HEK293T (cell line): ENCODE measurements at regions not wholly inside any gene's neighbourhood (a gene's known extent, or its start where the extent isn't known, plus 50 kb on each side); places are given as distances from the start of the nearest gene placed in this dataset.

ENCODE experiments used
- CTCF ChIA-PET: fragments of 350-600 bp; formaldehyde crosslinking; extraction: SDS; loops from one replicate; lab custom pipeline; 2021; ENCODE audit warnings: antibody characterized with exemption, inconsistent platforms; lab: Yijun Ruan, JAX
- POLR2A ChIA-PET: fragments of 350-600 bp; formaldehyde crosslinking; extraction: SDS; loops from one replicate; lab custom pipeline; 2020; ENCODE audit warnings: antibody characterized with exemption, inconsistent platforms; lab: Yijun Ruan, JAX
- DNase-seq: peaks from one replicate; pipeline ENCODE4 v3.0.0; 2012; ENCODE audit warnings: mixed read lengths; ENCODE audit errors: extremely low spot score
- ARNT ChIP-seq: fragments of 450-650 bp; IDR thresholded peaks from 2 replicates; pipeline ENCODE4 v1.6.1; 2017; ENCODE audit warnings: mild to moderate bottlenecking
- BHLHE40 ChIP-seq: fragments of 450-650 bp; IDR thresholded peaks from 2 replicates; pipeline ENCODE4 v1.6.1; 2016; ENCODE audit warnings: mild to moderate bottlenecking, moderate library complexity, borderline replicate concordance
- CTBP1 ChIP-seq: fragments of 450-650 bp; IDR thresholded peaks from 2 replicates; pipeline ENCODE4 v1.6.1; 2016; ENCODE audit warnings: borderline replicate concordance
- ELF4 ChIP-seq: fragments of 450-650 bp; IDR thresholded peaks from 2 replicates; pipeline ENCODE4 v1.6.1; 2017; ENCODE audit warnings: antibody characterized with exemption
- FOXA1 ChIP-seq: fragments of 450-650 bp; IDR thresholded peaks from 2 replicates; pipeline ENCODE4 v1.6.1; 2016; ENCODE audit warnings: mild to moderate bottlenecking
- FOXK2 ChIP-seq: fragments of 450-650 bp; IDR thresholded peaks from 2 replicates; pipeline ENCODE4 v1.6.1; 2016; ENCODE audit warnings: mild to moderate bottlenecking
- FOXM1 ChIP-seq: fragments of 450-650 bp; IDR thresholded peaks from 2 replicates; pipeline ENCODE4 v1.6.1; 2017; ENCODE audit warnings: mild to moderate bottlenecking, borderline replicate concordance
- HDGF ChIP-seq: fragments of 450-650 bp; IDR thresholded peaks from 2 replicates; pipeline ENCODE4 v1.6.1; 2017; ENCODE audit warnings: antibody characterized with exemption, borderline replicate concordance
- L3MBTL2 ChIP-seq: fragments of 450-650 bp; conservative IDR thresholded peaks from 2 replicates; pipeline ENCODE4 v1.6.1; 2016; ENCODE audit warnings: mild to moderate bottlenecking
- LEF1 ChIP-seq: fragments of 450-650 bp; IDR thresholded peaks from 2 replicates; pipeline ENCODE4 v1.6.1; 2017; ENCODE audit warnings: mild to moderate bottlenecking, borderline replicate concordance
- NFRKB ChIP-seq: fragments of 450-650 bp; IDR thresholded peaks from 2 replicates; pipeline ENCODE4 v1.6.1; 2016; ENCODE audit warnings: mild to moderate bottlenecking, moderate library complexity
- SP1 ChIP-seq: fragments of 450-650 bp; IDR thresholded peaks from 2 replicates; pipeline ENCODE4 v1.6.1; 2017
- SUZ12 ChIP-seq: fragments of 450-650 bp; IDR thresholded peaks from 2 replicates; pipeline ENCODE4 v1.6.1; 2016; ENCODE audit warnings: mild to moderate bottlenecking
- TARDBP ChIP-seq: fragments of 450-650 bp; IDR thresholded peaks from 2 replicates; pipeline ENCODE4 v1.6.1; 2016
- ZNF384 ChIP-seq: fragments of 450-650 bp; IDR thresholded peaks from 2 replicates; pipeline ENCODE4 v1.6.1; 2016
- TF ChIP-seq, protein P1 (sequence below): fragments of 450-650 bp; IDR thresholded peaks from 2 replicates; pipeline ENCODE4 v1.6.1; 2016

DNA sequence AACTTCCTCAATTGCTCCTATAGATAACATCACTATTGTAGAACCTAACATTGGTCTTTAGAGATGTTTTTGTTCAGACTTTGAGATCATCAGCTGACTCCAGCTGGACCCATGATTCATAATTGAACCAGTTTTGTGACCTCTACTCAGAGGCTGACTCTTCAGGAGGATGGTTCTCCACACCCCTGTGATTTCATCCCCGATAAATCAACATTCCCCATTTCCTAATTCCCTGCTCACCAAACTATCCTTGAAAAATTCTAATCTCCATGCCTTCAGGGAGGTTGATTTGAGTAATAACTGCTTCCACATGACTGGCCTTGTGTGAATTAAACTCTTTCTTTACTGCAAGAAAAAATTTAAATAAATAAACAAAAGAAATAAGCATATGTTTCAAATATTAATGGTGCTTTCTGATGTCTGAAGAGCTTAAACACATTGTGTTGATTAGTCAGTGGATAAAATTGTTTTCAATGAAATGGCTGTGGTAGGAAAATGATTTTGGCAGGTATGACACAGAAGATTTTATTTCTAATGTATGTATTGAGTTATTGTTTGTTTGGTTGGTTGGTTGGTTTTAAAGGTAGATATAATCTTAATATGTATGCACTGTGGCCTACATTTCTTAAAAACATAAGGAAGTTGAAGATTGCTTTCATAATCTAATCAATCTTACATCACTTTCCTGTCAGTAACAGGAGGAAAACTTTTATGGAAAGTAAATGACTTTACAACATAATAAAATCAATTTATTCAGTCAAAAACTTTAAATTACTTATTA, 427.9 kb upstream of the CCDC179 start:
- DNase-seq = no peak
- ChIA-PET CTCF (no interaction called here), POLR2A (no interaction called here)
- TF ChIP-seq ARNT (no peak), SP1 (no peak), FOXA1 (no peak), NFRKB (no peak), ELF4 (no peak), SUZ12 (no peak), ZNF384 (no peak), FOXK2 (no peak), HDGF (no peak), BHLHE40 (no peak), TARDBP (no peak)
- TF ChIP-seq, protein P1, sequence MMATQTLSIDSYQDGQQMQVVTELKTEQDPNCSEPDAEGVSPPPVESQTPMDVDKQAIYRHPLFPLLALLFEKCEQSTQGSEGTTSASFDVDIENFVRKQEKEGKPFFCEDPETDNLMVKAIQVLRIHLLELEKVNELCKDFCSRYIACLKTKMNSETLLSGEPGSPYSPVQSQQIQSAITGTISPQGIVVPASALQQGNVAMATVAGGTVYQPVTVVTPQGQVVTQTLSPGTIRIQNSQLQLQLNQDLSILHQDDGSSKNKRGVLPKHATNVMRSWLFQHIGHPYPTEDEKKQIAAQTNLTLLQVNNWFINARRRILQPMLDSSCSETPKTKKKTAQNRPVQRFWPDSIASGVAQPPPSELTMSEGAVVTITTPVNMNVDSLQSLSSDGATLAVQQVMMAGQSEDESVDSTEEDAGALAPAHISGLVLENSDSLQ = no peak

DNA sequence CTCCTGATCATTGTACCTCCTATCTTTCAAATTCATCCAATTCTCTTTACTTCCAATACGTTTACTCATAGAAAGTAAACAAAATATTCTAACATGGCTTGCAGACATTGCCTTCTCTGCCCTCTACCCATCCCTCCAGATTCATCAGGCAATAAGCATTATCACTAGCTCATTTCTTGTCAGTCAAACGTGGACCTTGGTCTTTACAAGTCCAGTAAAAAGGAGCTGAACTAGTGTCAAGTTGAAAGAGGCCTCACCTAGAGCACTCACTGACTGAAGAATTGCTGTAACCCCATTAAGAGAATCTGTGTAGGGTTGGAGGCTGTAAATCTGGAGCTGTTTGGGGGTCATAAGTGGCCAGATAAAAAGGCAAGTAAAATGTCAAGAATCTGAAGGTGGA, 435.0 kb upstream of the CCDC179 start:
- TF ChIP-seq, protein P1 = no peak
- no peak for TF ChIP-seq LEF1
- no peak for TF ChIP-seq SP1
- no peak for TF ChIP-seq FOXA1
- no peak for DNase-seq
- POLR2A ChIA-PET = no interaction called here
- CTCF ChIA-PET = no interaction called here

DNA sequence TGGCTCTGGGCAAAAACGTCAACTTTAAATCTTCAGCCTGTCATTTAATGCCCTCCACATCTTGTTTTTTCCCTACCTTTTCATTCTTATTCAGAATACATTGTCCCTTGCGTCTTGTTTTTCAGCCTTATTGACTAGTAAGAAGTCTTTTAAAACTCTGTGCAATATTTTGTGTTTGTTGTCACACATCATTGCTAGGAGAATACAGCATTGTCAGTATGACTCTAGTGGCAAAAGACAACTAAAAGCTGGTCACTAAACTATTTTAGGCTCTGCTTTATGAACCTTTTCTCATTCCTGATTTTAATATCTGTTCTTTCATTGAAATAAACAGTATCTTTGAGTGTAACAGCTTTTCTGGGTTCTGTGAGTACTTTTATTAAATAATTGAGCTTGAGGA, 447.8 kb upstream of the CCDC179 start:
- DNase-seq = no peak
- POLR2A ChIA-PET = no interaction called here
- CTCF ChIA-PET = no interaction called here
- TF ChIP-seq HDGF (no peak), CTBP1 (no peak), SUZ12 (no peak), TARDBP (no peak), ARNT (no peak), FOXM1 (no peak), FOXA1 (no peak), L3MBTL2 (no peak), SP1 (no peak), ZNF384 (no peak), ELF4 (no peak), LEF1 (no peak), NFRKB (no peak), FOXK2 (no peak), BHLHE40 (no peak)
- TF ChIP-seq, protein P1 = no peak

DNA sequence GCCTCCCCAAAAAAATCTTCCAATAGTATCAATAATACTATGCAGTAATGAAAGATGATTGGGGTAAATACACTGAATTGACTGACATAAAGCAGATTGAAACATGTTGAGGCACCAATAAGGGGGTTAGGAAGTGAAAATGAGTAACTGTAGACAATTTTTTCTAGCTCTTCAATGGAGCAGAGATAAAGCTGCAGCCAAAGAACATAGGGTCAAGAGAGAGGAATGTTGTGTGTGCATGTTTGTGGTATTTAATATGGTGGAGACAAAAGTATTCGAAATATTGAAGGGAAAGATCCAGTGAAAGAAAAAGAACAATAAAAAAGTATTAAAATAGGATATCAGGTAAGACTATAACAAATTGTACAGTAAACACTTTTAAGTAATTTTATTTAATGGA, 450.0 kb upstream of the CCDC179 start:
- POLR2A ChIA-PET = no interaction called here
- CTCF ChIA-PET = no interaction called here
- TF ChIP-seq FOXK2 (no peak), FOXM1 (no peak), BHLHE40 (no peak), CTBP1 (no peak), ARNT (no peak), LEF1 (no peak), ELF4 (no peak), L3MBTL2 (no peak), SP1 (no peak), TARDBP (no peak), FOXA1 (no peak), HDGF (no peak), NFRKB (no peak), SUZ12 (no peak)
- TF ChIP-seq, protein P1 = no peak
- DNase-seq = no peak

DNA sequence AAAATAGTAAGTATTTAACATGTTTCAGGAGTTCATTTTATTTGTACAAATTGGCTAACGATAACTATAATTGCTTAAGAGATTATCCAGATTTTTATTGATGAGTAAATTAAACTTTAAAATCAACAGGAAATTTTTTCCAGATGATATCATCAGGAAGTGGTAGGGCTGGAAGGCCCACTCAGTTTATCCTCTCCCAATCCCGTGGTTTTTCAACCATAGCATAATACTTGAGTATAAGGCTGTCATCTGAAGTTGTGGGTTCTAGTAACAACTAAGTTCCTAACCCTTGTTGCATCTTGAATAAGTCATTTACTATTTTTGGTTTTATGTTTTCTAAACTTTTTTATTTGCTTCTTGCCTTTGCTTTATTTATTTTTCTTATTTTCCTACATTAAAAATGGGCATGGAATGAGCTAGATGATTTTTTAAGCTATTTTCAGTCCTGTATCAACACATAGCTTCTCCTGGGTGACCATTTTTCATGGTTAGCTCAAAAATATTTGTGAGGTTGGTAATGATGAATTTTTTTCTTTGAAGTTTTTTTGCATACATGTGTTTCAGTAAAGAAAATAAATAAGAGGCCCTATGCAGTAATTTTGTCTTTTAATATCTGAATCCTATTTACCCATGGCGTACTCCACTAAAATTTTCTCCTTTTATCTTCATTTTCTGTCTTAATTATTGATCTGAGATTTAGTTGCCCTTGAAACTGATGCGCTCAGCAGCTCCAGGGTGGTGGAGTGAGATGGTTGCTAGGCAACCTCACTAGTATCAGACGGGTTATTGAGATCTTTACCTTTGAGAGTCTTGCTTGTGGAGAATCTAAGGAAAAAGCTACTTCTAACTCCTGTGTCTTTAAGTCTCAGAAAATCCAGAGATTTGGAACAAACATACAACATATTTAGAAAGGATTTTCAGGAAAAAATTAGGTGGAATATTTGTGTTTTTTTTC, 452.0 kb upstream of the CCDC179 start:
- ChIA-PET POLR2A (no interaction called here), CTCF (no interaction called here)
- TF ChIP-seq, protein P1 = no peak
- TF ChIP-seq FOXM1 (no peak), HDGF (no peak), L3MBTL2 (no peak), TARDBP (no peak), ZNF384 (no peak), LEF1 (no peak), BHLHE40 (no peak), FOXK2 (no peak), NFRKB (no peak), SP1 (no peak), FOXA1 (no peak), SUZ12 (no peak), ARNT (no peak), ELF4 (no peak), CTBP1 (no peak)
- no peak for DNase-seq
